ENCODE measurements at regions not wholly inside any gene's neighbourhood (a gene's known extent, or its start where the extent isn't known, plus 50 kb on each side); places are given as distances from the start of the nearest gene placed in this dataset.

GRCh38 chr2:79375817-79376216 lies 137.0 kb upstream of the CTNNA2 start:
- no peak overlapping the region for H3K4me3 ChIP-seq (ENCODE audit: extremely low read depth in 1 of 4, insufficient read depth in 2 of 4, low read depth in 3 of 4, low read length in 4 of 4)
- TF ChIP-seq YY1 (IDR thresholded peaks at IDR 0.05; ENCODE audit: low read depth, low read length) = no peak
- TF ChIP-seq JUN (IDR thresholded peaks at IDR 0.05; ENCODE audit: low read depth, low read length) = no peak
- no peak for TF ChIP-seq TAF1 (IDR thresholded peaks at IDR 0.05; ENCODE audit: low read depth, low read length)
- TF ChIP-seq ATF3 (IDR thresholded peaks at IDR 0.05; ENCODE audit: insufficient read depth, low read depth, low read length) = no peak
- no peak for TF ChIP-seq CTCF (IDR thresholded peaks at IDR 0.05; ENCODE audit: control extremely low read depth in 1 of 3, insufficient read depth in 1 of 3, low read depth in 1 of 3, low read length in 3 of 3)
- TF ChIP-seq SIRT6 (IDR thresholded peaks at IDR 0.05; ENCODE audit: low read length) = no peak
- H2BK20ac ChIP-seq (ENCODE audit: low read length) = no peak overlapping the region
- no peak overlapping the region for H2BK5ac ChIP-seq (ENCODE audit: low read depth, low read length)
- no peak overlapping the region for H2BK120ac ChIP-seq (replicated peaks; ENCODE audit: low read depth, low read length)
- no peaks in the 10 kb centered on the region for H4K20me1 ChIP-seq (replicated peaks in 1 of 2; ENCODE audit: control insufficient read depth in 1 of 2, insufficient read depth in 2 of 2, low read length in 2 of 2)
- no peak overlapping the region for H3K4ac ChIP-seq (replicated peaks; ENCODE audit: insufficient read length, low read depth, low read length)
- DNase-seq (ENCODE audit: low read depth in 1 of 2, low spot score in 2 of 2) (no peak), FAIRE-seq (no peak)
- H4K5ac ChIP-seq (ENCODE audit: insufficient read length, low read depth, low read length) = no peak overlapping the region
- no peaks in the 10 kb centered on the region for H3K27me3 ChIP-seq (replicated peaks in 1 of 4; ENCODE audit: control insufficient read depth in 3 of 4, extremely low read depth in 1 of 4, insufficient read depth in 3 of 4, low read length in 3 of 4)
- H3K4me1 ChIP-seq (replicated peaks in 1 of 4; ENCODE audit: control insufficient read depth in 3 of 4, insufficient read depth in 4 of 4, low read length in 3 of 4) = peaks cover 0 to 10% (median 6%) of the 10 kb centered on the region in 4 experiments; a peak in 5 of 7 replicates
- ChIA-PET CTCF (ENCODE audit: partially characterized antibody) (interaction anchor here (0.8 kb wide), 1 partner anchor 334 kb away, joined by 6 read pairs; no protein-coding TSS in a partner anchor), POLR2A (ENCODE audit: partially characterized antibody) (no interaction called here)
- 85 to 100% methylated on average over 2 to 4 of the region's 4 CpGs for WGBS, 2 experiments (ENCODE audit: extremely low coverage in 1 of 2, insufficient coverage in 1 of 2, insufficient read length in 1 of 2, insufficient replicate concordance in 2 of 2, low coverage in 1 of 2, low lambda C conversion rate in 2 of 2, missing lambda C conversion rate in 1 of 2)
- H3K79me1 ChIP-seq (ENCODE audit: low read depth, low read length) = no peaks in the 10 kb centered on the region
- no peak overlapping the region for H2AK5ac ChIP-seq (ENCODE audit: low read depth, low read length)
- H3K4me2 ChIP-seq (ENCODE audit: insufficient read depth in 1 of 2, low read depth in 2 of 2, low read length in 2 of 2) = no peak overlapping the region
- no peak overlapping the region for H3K23ac ChIP-seq (ENCODE audit: insufficient read length)
- H3K23me2 ChIP-seq (ENCODE audit: low read depth, low read length) = no peaks in the 10 kb centered on the region
- H3K56ac ChIP-seq (replicated peaks; ENCODE audit: insufficient read length, low read depth, low read length) = no peak overlapping the region
- no peak overlapping the region for H4K8ac ChIP-seq (ENCODE audit: extremely low read depth, insufficient read depth, low read length)
- H2AFZ ChIP-seq (ENCODE audit: low read length) = no peak overlapping the region
- no peaks in the 10 kb centered on the region for H3K9me3 ChIP-seq (ENCODE audit: insufficient read depth in 2 of 2, low read depth in 1 of 2, low read length in 1 of 2)
- no peaks in the 10 kb centered on the region for H3K36me3 ChIP-seq (ENCODE audit: control insufficient read depth in 2 of 4, insufficient read depth in 4 of 4, low read length in 3 of 4)
- H3K79me2 ChIP-seq (ENCODE audit: control insufficient read depth in 1 of 2, insufficient read depth in 2 of 2, low read length in 2 of 2) = no peaks in the 10 kb centered on the region
- no peak overlapping the region for H3K27ac ChIP-seq (ENCODE audit: low read depth, low read length)
- no peak overlapping the region for H3K9ac ChIP-seq (replicated peaks in 1 of 4; ENCODE audit: extremely low read depth in 1 of 4, low read depth in 3 of 4, low read length in 3 of 4)
- H2BK12ac ChIP-seq (ENCODE audit: low read depth, low read length) = no peak overlapping the region
- no peak overlapping the region for H4K91ac ChIP-seq (replicated peaks; ENCODE audit: insufficient read length, low read length)
- no peak overlapping the region; the same call in 1 of the 2 replicates for H3K18ac ChIP-seq (ENCODE audit: extremely low read depth, low read length)
- H2BK15ac ChIP-seq (ENCODE audit: low read length) = no peak overlapping the region
- H3K14ac ChIP-seq (ENCODE audit: insufficient read length) = no peak overlapping the region

Data from H1 (cell line).